Hepatocyte (in vitro differentiated cells): ENCODE measurements at regions not wholly inside any gene's neighbourhood (a gene's known extent, or its start where the extent isn't known, plus 50 kb on each side); places are given as distances from the start of the nearest gene placed in this dataset.

ENCODE experiments used
- CTCF ChIP-seq: fragments of 200-600 bp; sonication (generic); IDR thresholded peaks from 2 replicates; pipeline ENCODE4 v1.5.1; 2016; ENCODE audit warnings: antibody characterized with exemption, mild to moderate bottlenecking; ENCODE audit not compliant: poor library complexity
- EZH2 ChIP-seq: fragments of 200-600 bp; sonication (generic); IDR thresholded peaks from 2 replicates; pipeline ENCODE4 v1.6.1; 2016; ENCODE audit warnings: antibody characterized with exemption, mild to moderate bottlenecking, borderline replicate concordance

GRCh38 chr7:46179061-46179610 is 258.1 kb upstream of the IGFBP3 start:
- TF ChIP-seq EZH2 (no peak), CTCF (no peak)
